ENCODE measurements at regions not wholly inside any gene's neighbourhood (a gene's known extent, or its start where the extent isn't known, plus 50 kb on each side); places are given as distances from the start of the nearest gene placed in this dataset.

GRCh38 chr10:108462005-108462404 is 1297.5 kb upstream of the SORCS1 start (continued):
- TF ChIP-seq EZH2phosphoT487 (IDR thresholded peaks at IDR 0.05; ENCODE audit: unreplicated experiment) (no peak), CREB1 (CRISPR knock-in tag; IDR thresholded peaks at IDR 0.05; ENCODE audit: low read depth) (no peak), NANOG (IDR thresholded peaks at IDR 0.05; ENCODE audit: borderline replicate concordance) (no peak), JUNB (IDR thresholded peaks at IDR 0.05; ENCODE audit: unreplicated experiment) (no peak), CTCF (conservative IDR thresholded peaks at IDR 0.05; ENCODE audit: low read depth in 2 of 2) (no peak), ETS1 (IDR thresholded peaks at IDR 0.05) (no peak), ZNF331 (CRISPR knock-in tag; IDR thresholded peaks at IDR 0.05; ENCODE audit: low read depth) (no peak), POLR2AphosphoS5 (IDR thresholded peaks at IDR 0.05; ENCODE audit: low read depth) (no peak), ZNF114 (CRISPR knock-in tag; IDR thresholded peaks at IDR 0.05) (no peak)

- Mint-ChIP-seq H3K4me3 (no peak overlapping the region), H3K27ac (no peak overlapping the region), H3K9me3 (no peaks in the 10 kb centered on the region), H3K4me1 (no peaks in the 10 kb centered on the region), H3K27me3 (ENCODE audit: insufficient read depth, low read depth, poor library complexity) (no peaks in the 10 kb centered on the region), H3K36me3 (ENCODE audit: low read depth) (no peaks in the 10 kb centered on the region)
- Histone ChIP-seq H3K27ac (ENCODE audit: low read depth) (no peak overlapping the region), H3K4me1 (ENCODE audit: insufficient read depth) (no peaks in the 10 kb centered on the region), H3K79me2 (replicated peaks; ENCODE audit: insufficient read depth) (no peaks in the 10 kb centered on the region), H3K4me2 (no peak overlapping the region), H3K36me3 (ENCODE audit: insufficient read depth) (no peaks in the 10 kb centered on the region), H4K20me1 (replicated peaks; ENCODE audit: insufficient read depth) (no peaks in the 10 kb centered on the region), H3K9me2 (ENCODE audit: insufficient read depth) (no peaks in the 10 kb centered on the region), H3K27me3 (ENCODE audit: insufficient read depth) (no peaks in the 10 kb centered on the region), H2AFZ (no peak overlapping the region), H3K4me3 (no peak overlapping the region), H3F3A (replicated peaks; ENCODE audit: low read depth) (no peaks in the 10 kb centered on the region)
- no peak for DNase-seq (ENCODE audit: low spot score)
- TF ChIP-seq NANOG (IDR thresholded peaks at IDR 0.05; ENCODE audit: borderline replicate concordance) (no peak), JUNB (IDR thresholded peaks at IDR 0.05; ENCODE audit: unreplicated experiment) (no peak), EZH2 (IDR thresholded peaks at IDR 0.05; ENCODE audit: low read depth, unreplicated experiment) (no peak), EZH2phosphoT487 (IDR thresholded peaks at IDR 0.05; ENCODE audit: unreplicated experiment) (no peak), ZNF114 (CRISPR knock-in tag; IDR thresholded peaks at IDR 0.05) (no peak), POLR2AphosphoS5 (IDR thresholded peaks at IDR 0.05; ENCODE audit: low read depth) (no peak), CTCF (conservative IDR thresholded peaks at IDR 0.05; ENCODE audit: low read depth in 2 of 2) (no peak), REST (IDR thresholded peaks at IDR 0.05; ENCODE audit: unreplicated experiment) (no peak)
- no peak for ATAC-seq
Measured at GRCh38 chr10:108454793-108455192, 1290.3 kb upstream of the SORCS1 start.

All from GM23338 (cell line).